SK-N-SH (cell line): ENCODE measurements at regions not wholly inside any gene's neighbourhood (a gene's known extent, or its start where the extent isn't known, plus 50 kb on each side); places are given as distances from the start of the nearest gene placed in this dataset.

Experiments used
- CTCF ChIP-seq: fragments of 200-600 bp; sonication (generic); IDR thresholded peaks from 2 replicates; pipeline ENCODE4 v1.6.1; 2017; ENCODE audit warnings: antibody characterized with exemption, mild to moderate bottlenecking, moderate library complexity
- GABPA ChIP-seq: IDR thresholded peaks from 2 replicates; pipeline ENCODE4 v1.4.0; 2012; ENCODE audit warnings: low read depth, mild to moderate bottlenecking
- NRF1 ChIP-seq: IDR thresholded peaks from 2 replicates; pipeline ENCODE4 v1.6.1; 2012; ENCODE audit warnings: low read depth, mild to moderate bottlenecking, low read length
- ZBTB33 ChIP-seq: IDR thresholded peaks from 2 replicates; pipeline ENCODE4 v1.4.0; 2012; ENCODE audit warnings: low read depth, borderline replicate concordance

DNA sequence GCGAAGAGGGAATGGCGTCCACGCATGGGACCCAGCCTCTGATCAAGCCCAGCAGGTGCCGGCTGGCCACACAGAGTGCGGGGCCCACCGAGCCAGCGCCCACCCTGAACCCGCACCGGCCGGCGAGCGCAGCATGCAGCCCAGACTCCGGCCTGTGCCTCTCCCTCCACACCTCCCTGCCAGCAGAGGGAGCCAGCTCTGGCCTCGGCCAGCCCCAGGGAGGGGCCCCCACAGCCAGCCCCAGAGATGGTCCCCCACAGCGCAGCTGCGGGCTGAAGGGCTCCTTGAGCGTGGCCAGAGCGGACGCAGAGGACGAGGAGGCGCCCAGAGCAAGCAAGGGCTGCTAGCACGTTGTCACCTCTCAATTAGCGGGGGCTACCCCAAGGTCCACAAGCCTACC lies 904.5 kb downstream of the SLITRK6 start:
- TF ChIP-seq CTCF, result peak; percentile 16; the same call in 1 of the 2 replicates
- no peak for TF ChIP-seq GABPA
- TF ChIP-seq ZBTB33, result no peak
- no peak for TF ChIP-seq NRF1
